ENCODE measurements at regions not wholly inside any gene's neighbourhood (a gene's known extent, or its start where the extent isn't known, plus 50 kb on each side); places are given as distances from the start of the nearest gene placed in this dataset.

DNA sequence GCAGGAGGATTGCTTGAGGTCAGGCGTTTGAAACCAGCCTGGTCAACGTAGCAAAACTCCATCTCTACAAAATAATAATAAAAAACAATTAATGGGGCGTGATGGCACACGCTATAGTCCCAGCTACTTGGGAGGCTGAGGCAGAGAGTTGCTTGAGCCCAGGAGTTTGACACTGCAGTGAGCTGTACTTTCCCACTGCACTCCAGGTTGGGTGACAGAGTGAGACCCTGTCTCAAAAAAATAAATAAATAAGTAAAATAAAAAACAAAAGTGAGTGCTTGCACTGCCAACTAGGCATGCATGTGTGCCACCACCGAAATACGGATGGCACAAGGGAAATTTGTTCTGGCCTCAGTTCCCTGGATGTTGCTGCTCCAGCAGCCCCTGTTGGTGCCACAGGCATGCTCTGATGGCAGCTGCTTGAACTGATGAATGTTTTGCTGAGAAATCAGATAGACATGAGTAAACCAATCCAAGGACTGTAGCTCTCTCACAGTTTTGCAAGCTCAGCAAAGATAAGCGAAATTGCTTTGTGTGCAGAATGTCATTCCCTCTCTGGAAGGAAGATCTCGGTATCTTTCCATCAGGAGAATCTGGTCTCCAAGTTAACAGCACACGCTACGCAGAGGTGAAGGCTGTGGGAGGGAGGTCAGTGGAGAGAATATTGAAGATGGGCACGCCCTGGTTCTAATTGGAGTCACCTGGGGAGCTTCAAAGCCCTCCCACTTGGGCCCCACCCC lies 188.0 kb upstream of the SLC24A3 start:
- H3K4me1 Mint-ChIP-seq (ENCODE audit: low read depth): peaks cover 9% of the 10 kb centered on the region
- H3K27me3 Mint-ChIP-seq: peaks cover 6% of the 10 kb centered on the region
- TF ChIP-seq, protein P1, sequence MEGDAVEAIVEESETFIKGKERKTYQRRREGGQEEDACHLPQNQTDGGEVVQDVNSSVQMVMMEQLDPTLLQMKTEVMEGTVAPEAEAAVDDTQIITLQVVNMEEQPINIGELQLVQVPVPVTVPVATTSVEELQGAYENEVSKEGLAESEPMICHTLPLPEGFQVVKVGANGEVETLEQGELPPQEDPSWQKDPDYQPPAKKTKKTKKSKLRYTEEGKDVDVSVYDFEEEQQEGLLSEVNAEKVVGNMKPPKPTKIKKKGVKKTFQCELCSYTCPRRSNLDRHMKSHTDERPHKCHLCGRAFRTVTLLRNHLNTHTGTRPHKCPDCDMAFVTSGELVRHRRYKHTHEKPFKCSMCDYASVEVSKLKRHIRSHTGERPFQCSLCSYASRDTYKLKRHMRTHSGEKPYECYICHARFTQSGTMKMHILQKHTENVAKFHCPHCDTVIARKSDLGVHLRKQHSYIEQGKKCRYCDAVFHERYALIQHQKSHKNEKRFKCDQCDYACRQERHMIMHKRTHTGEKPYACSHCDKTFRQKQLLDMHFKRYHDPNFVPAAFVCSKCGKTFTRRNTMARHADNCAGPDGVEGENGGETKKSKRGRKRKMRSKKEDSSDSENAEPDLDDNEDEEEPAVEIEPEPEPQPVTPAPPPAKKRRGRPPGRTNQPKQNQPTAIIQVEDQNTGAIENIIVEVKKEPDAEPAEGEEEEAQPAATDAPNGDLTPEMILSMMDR (IDR thresholded peaks at IDR 0.05; ENCODE audit: unreplicated experiment): no peak
- H3K4me3 Mint-ChIP-seq (ENCODE audit: low read depth): no peak overlapping the region
- no peaks in the 10 kb centered on the region for H3K36me3 Mint-ChIP-seq (ENCODE audit: insufficient read depth)
- H3K9me3 Mint-ChIP-seq (ENCODE audit: low read depth): no peaks in the 10 kb centered on the region
- no peak for DNase-seq (ENCODE audit: low spot score, unreplicated experiment)
- H3K27ac Mint-ChIP-seq: peak overlapping the region; percentile 45

GRCh38 chr20:19025430-19026120 lies 186.9 kb upstream of the SLC24A3 start:
- TF ChIP-seq, protein P1 (IDR thresholded peaks at IDR 0.05; ENCODE audit: unreplicated experiment): no peak
- H3K27me3 Mint-ChIP-seq: peaks cover 10% of the 10 kb centered on the region
- H3K27ac Mint-ChIP-seq: no peak overlapping the region
- no peak overlapping the region for H3K4me3 Mint-ChIP-seq (ENCODE audit: low read depth)
- no peaks in the 10 kb centered on the region for H3K36me3 Mint-ChIP-seq (ENCODE audit: insufficient read depth)
- no peaks in the 10 kb centered on the region for H3K9me3 Mint-ChIP-seq (ENCODE audit: low read depth)
- no peak for DNase-seq (ENCODE audit: low spot score, unreplicated experiment)
- peaks cover 4% of the 10 kb centered on the region for H3K4me1 Mint-ChIP-seq (ENCODE audit: low read depth)

GRCh38 chr20:19026121-19026878 lies 186.1 kb upstream of the SLC24A3 start:
- H3K27ac Mint-ChIP-seq: no peak overlapping the region
- DNase-seq (ENCODE audit: low spot score, unreplicated experiment): no peak
- no peaks in the 10 kb centered on the region for H3K9me3 Mint-ChIP-seq (ENCODE audit: low read depth)
- peaks cover 4% of the 10 kb centered on the region for H3K4me1 Mint-ChIP-seq (ENCODE audit: low read depth)
- no peak overlapping the region for H3K4me3 Mint-ChIP-seq (ENCODE audit: low read depth)
- peaks cover 17% of the 10 kb centered on the region for H3K27me3 Mint-ChIP-seq
- H3K36me3 Mint-ChIP-seq (ENCODE audit: insufficient read depth): no peaks in the 10 kb centered on the region
- TF ChIP-seq, protein P1 (IDR thresholded peaks at IDR 0.05; ENCODE audit: unreplicated experiment): no peak

DNA sequence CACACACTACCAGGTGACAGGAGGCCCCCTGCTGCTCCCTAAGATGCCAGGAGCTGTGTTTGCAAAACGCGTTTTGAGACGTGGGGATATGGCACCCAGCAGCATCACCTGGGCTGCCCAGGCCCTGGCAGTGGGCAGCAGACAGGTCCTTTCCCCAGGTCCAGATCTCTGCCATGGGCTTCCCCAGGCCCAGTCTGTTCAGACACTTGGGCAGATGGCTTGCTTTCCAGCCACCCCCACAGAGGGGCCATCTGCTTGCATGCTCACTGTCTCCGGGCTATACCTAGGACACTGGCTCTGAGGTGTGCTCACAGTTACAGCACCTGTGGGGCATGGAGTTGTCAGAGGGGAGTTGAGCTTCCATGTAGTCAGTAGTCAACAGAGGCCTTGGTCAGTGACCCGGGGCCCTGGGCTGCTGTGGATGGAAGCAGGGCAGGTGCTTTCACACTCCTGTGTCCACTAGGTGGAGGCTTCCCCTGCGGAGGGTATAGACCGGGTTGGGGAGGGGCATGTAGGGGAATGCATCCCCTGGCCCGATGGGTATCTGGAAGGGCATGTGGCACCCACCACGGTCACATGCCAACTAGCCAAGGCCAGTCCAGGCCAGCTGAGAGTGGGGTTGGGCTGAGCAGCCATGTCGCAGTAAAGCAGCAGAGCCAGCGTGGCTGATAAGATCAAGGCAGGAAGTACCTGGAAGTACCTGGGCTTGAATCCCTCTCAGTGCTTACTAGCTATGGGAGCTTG lies 185.4 kb upstream of the SLC24A3 start:
- DNase-seq (ENCODE audit: low spot score, unreplicated experiment): no peak
- Mint-ChIP-seq H3K27ac (no peak overlapping the region), H3K4me1 (ENCODE audit: low read depth) (peaks cover 4% of the 10 kb centered on the region), H3K4me3 (ENCODE audit: low read depth) (no peak overlapping the region), H3K36me3 (ENCODE audit: insufficient read depth) (no peaks in the 10 kb centered on the region), H3K27me3 (peaks cover 19% of the 10 kb centered on the region), H3K9me3 (ENCODE audit: low read depth) (no peaks in the 10 kb centered on the region)
- TF ChIP-seq, protein P1 (IDR thresholded peaks at IDR 0.05; ENCODE audit: unreplicated experiment): no peak

- Mint-ChIP-seq H3K4me3 (ENCODE audit: low read depth) (no peak overlapping the region), H3K4me1 (ENCODE audit: low read depth) (peaks cover 4% of the 10 kb centered on the region), H3K9me3 (ENCODE audit: low read depth) (no peaks in the 10 kb centered on the region), H3K27me3 (peaks cover 19% of the 10 kb centered on the region), H3K36me3 (ENCODE audit: insufficient read depth) (no peaks in the 10 kb centered on the region), H3K27ac (no peak overlapping the region)
- no peak for DNase-seq (ENCODE audit: low spot score, unreplicated experiment)
- TF ChIP-seq, protein P1 (IDR thresholded peaks at IDR 0.05; ENCODE audit: unreplicated experiment): no peak
Observed at GRCh38 chr20:19027971-19028370, 184.5 kb upstream of the SLC24A3 start.

All from progenitor cell of endocrine pancreas (in vitro differentiated cells).